K562 (cell line): ENCODE measurements at regions not wholly inside any gene's neighbourhood (a gene's known extent, or its start where the extent isn't known, plus 50 kb on each side); places are given as distances from the start of the nearest gene placed in this dataset.

Source experiments
- CBX8 ChIP-seq: fragments of 200-600 bp; sonication (generic); IDR thresholded peaks from 2 replicates; pipeline ENCODE4 v1.6.1; 2012; ENCODE audit warnings: borderline replicate concordance, mixed run types, low read depth, mild to moderate bottlenecking, moderate library complexity, mixed read lengths, low read length, control low read depth, inconsistent platforms; ENCODE audit not compliant: poor library complexity, severe bottlenecking; ENCODE audit errors: extremely low read depth
- DPF2 ChIP-seq: fragments of 450-650 bp; IDR thresholded peaks from 2 replicates; pipeline ENCODE4 v1.6.1; 2016
- TF ChIP-seq, protein P1 (sequence below), 3 experiments: IDR thresholded peaks in 2 of 3; conservative IDR thresholded peaks in 1 of 3; 2 replicates each; pipeline ENCODE4 v1.5.1; 2011 to 2012; ENCODE audit warnings: low read length in 3 of 3, mild to moderate bottlenecking in 3 of 3, control low read depth in 2 of 3, improper control_type of control experiment in 1 of 3, inconsistent platforms in 1 of 3, low read depth in 1 of 3, mixed read lengths in 1 of 3, moderate library complexity in 1 of 3; ENCODE audit not compliant: insufficient read depth in 2 of 3

DNA sequence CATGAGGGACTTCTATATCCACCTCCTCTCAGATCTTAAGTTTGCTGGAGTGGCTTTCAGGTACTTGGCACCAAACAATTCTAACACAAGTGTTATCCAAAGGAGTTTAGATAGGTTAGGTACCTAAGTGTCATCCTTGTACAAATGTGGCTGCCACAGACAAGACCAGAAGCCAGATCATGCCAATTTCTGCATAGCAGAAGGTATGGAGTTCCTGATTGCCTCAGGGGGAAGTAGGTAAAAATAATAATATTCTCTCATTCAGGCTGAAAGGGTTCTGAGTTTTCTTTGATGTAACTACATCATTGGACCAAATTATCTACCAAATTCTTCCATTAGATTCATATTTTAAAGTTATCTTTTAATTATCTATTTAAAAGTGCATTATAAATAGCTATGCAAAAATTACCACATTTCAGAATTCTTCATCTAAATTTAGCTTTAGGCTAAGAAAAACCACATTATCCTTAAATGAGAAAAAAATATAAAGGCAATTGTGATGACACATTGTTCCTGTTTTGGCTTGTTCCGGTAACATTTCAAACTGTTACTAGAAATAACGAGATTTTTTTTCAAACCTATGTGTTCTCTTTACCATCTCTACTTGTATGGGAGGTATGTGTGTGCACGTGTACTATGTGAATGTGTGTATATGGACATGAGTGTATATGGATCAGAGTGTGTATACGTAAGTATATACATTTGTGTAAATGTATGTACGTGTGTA is 66.2 kb upstream of the POU2AF2 start:
- TF ChIP-seq, protein P1, sequence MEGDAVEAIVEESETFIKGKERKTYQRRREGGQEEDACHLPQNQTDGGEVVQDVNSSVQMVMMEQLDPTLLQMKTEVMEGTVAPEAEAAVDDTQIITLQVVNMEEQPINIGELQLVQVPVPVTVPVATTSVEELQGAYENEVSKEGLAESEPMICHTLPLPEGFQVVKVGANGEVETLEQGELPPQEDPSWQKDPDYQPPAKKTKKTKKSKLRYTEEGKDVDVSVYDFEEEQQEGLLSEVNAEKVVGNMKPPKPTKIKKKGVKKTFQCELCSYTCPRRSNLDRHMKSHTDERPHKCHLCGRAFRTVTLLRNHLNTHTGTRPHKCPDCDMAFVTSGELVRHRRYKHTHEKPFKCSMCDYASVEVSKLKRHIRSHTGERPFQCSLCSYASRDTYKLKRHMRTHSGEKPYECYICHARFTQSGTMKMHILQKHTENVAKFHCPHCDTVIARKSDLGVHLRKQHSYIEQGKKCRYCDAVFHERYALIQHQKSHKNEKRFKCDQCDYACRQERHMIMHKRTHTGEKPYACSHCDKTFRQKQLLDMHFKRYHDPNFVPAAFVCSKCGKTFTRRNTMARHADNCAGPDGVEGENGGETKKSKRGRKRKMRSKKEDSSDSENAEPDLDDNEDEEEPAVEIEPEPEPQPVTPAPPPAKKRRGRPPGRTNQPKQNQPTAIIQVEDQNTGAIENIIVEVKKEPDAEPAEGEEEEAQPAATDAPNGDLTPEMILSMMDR (IDR thresholded peaks at IDR 0.05 in 2 of 3, conservative IDR thresholded peaks at IDR 0.05 in 1 of 3; ENCODE audit: insufficient read depth in 2 of 3, low read depth in 1 of 3, low read length in 3 of 3), result no peak
- TF ChIP-seq DPF2 (no peak), CBX8 (no peak)
